ENCODE measurements at regions not wholly inside any gene's neighbourhood (a gene's known extent, or its start where the extent isn't known, plus 50 kb on each side); places are given as distances from the start of the nearest gene placed in this dataset.

- Mint-ChIP-seq H3K4me1 (ENCODE audit: low read depth) (no peaks in the 10 kb centered on the region), H3K4me3 (no peak overlapping the region), H3K27me3 (no peaks in the 10 kb centered on the region), H3K27ac (no peak overlapping the region), H3K9me3 (no peaks in the 10 kb centered on the region), H3K36me3 (ENCODE audit: low read depth) (no peaks in the 10 kb centered on the region)
- no peak overlapping the region for H3K27ac ChIP-seq (ENCODE audit: low read depth in 1 of 2, low read length in 2 of 2)
- TF ChIP-seq CTCF (IDR thresholded peaks at IDR 0.05) = no peak
- no peaks in the 10 kb centered on the region for H3K36me3 ChIP-seq (ENCODE audit: insufficient read depth, low read length)
- intact Hi-C loops (cut with DNase I, micrococcal nuclease) = no loop called here
- no peaks in the 10 kb centered on the region for H3K4me1 ChIP-seq (ENCODE audit: insufficient read depth, low read length)
- no peaks in the 10 kb centered on the region for H3K27me3 ChIP-seq (ENCODE audit: control insufficient read depth in 1 of 2, insufficient read depth in 2 of 2, low read length in 2 of 2)
- H3K9me3 ChIP-seq (ENCODE audit: control insufficient read depth in 1 of 2, insufficient read depth in 1 of 2, low read length in 2 of 2) = no peaks in the 10 kb centered on the region
- DNase-seq = no peak
- ChIA-PET POLR2A (no interaction called here), CTCF (no interaction called here)
- no peak for ATAC-seq (ENCODE audit: poor library complexity)
- no peak overlapping the region for H3K4me3 ChIP-seq (ENCODE audit: low read length)
Measured at GRCh38 chr3:130227540-130227939, 117.9 kb upstream of the COL6A5 start.

GRCh38 chr3:130242850-130243569 is 102.5 kb upstream of the COL6A5 start:
- no peaks in the 10 kb centered on the region for H3K4me1 Mint-ChIP-seq (ENCODE audit: low read depth)
- no peaks in the 10 kb centered on the region for H3K36me3 ChIP-seq (ENCODE audit: insufficient read depth, low read length)
- ChIA-PET POLR2A (no interaction called here), CTCF (no interaction called here)
- intact Hi-C loops (cut with DNase I, micrococcal nuclease) = no loop called here
- H3K9me3 ChIP-seq (ENCODE audit: control insufficient read depth in 1 of 2, insufficient read depth in 1 of 2, low read length in 2 of 2) = no peaks in the 10 kb centered on the region
- H3K4me3 Mint-ChIP-seq = no peak overlapping the region
- H3K27ac Mint-ChIP-seq = no peak overlapping the region
- H3K27ac ChIP-seq (ENCODE audit: low read depth in 1 of 2, low read length in 2 of 2) = no peak overlapping the region
- no peaks in the 10 kb centered on the region for H3K9me3 Mint-ChIP-seq
- H3K4me3 ChIP-seq (ENCODE audit: low read length) = no peak overlapping the region
- peaks cover 0 to 18% of the 10 kb centered on the region in 2 experiments for H3K27me3 ChIP-seq (ENCODE audit: control insufficient read depth in 1 of 2, insufficient read depth in 2 of 2, low read length in 2 of 2)
- H3K36me3 Mint-ChIP-seq (ENCODE audit: low read depth) = no peaks in the 10 kb centered on the region
- DNase-seq (peak in 3 of 14 experiments; percentile 8 to 13 (median 9)), ATAC-seq (ENCODE audit: poor library complexity) (no peak)
- H3K27me3 Mint-ChIP-seq = peaks cover 12% of the 10 kb centered on the region
- no peak for TF ChIP-seq CTCF (IDR thresholded peaks at IDR 0.05)
- H3K4me1 ChIP-seq (ENCODE audit: insufficient read depth, low read length) = no peaks in the 10 kb centered on the region

- Histone ChIP-seq H3K27ac (ENCODE audit: low read depth in 1 of 2, low read length in 2 of 2) (no peak overlapping the region), H3K27me3 (ENCODE audit: control insufficient read depth in 1 of 2, insufficient read depth in 2 of 2, low read length in 2 of 2) (peaks cover 0 to 18% of the 10 kb centered on the region in 2 experiments), H3K9me3 (ENCODE audit: control insufficient read depth in 1 of 2, insufficient read depth in 1 of 2, low read length in 2 of 2) (no peaks in the 10 kb centered on the region), H3K36me3 (ENCODE audit: insufficient read depth, low read length) (no peaks in the 10 kb centered on the region), H3K4me3 (ENCODE audit: low read length) (no peak overlapping the region), H3K4me1 (ENCODE audit: insufficient read depth, low read length) (no peaks in the 10 kb centered on the region)
- no peak overlapping the region for H3K4me3 Mint-ChIP-seq
- CTCF ChIA-PET = no interaction called here
- H3K36me3 Mint-ChIP-seq (ENCODE audit: low read depth) = no peaks in the 10 kb centered on the region
- no peak for DNase-seq
- intact Hi-C loops (cut with DNase I, micrococcal nuclease) = no loop called here
- no peaks in the 10 kb centered on the region for H3K4me1 Mint-ChIP-seq (ENCODE audit: low read depth)
- TF ChIP-seq CTCF (IDR thresholded peaks at IDR 0.05) = no peak
- no peak for ATAC-seq (ENCODE audit: poor library complexity)
- H3K27ac Mint-ChIP-seq = no peak overlapping the region
- H3K9me3 Mint-ChIP-seq = no peaks in the 10 kb centered on the region
- peaks cover 12% of the 10 kb centered on the region for H3K27me3 Mint-ChIP-seq
- POLR2A ChIA-PET = no interaction called here
Measured at GRCh38 chr3:130243808-130244207, 101.7 kb upstream of the COL6A5 start.

Measured in CD4-positive, alpha-beta T cell (primary cell).